ENCODE measurements at regions not wholly inside any gene's neighbourhood (a gene's known extent, or its start where the extent isn't known, plus 50 kb on each side); places are given as distances from the start of the nearest gene placed in this dataset.

- Mint-ChIP-seq H3K4me3 (no peak overlapping the region), H3K4me1 (no peaks in the 10 kb centered on the region), H3K9me3 (peaks cover 0 to 10% of the 10 kb centered on the region in 2 donors), H3K27ac (no peak overlapping the region), H3K27me3 (no peaks in the 10 kb centered on the region)
- no peak for ATAC-seq
- no peak for DNase-seq
These were observed 244.4 kb downstream of the LRRIQ3 start for GRCh38 chr1:73953586-73953985.

DNA sequence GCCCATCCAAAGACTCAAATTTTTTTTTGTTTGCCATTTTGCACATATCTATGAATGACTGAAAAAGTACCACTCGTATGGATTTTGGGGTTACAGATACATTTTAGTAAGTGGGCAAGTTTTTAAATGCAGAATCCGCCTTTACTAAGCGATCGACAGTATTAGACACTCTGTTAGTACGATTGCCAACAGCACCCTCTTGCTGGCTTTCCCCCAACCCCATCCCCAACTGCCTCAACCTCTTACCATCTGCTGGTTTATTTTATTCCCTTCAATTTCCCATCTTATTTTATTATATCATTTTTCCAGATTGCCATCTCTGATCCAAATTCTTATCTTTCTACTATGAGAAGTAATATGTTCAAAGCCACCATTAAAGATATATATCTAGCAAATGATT, 244.8 kb downstream of the LRRIQ3 start:
- Mint-ChIP-seq H3K9me3 (peaks cover 0 to 10% of the 10 kb centered on the region in 2 donors), H3K4me3 (no peak overlapping the region), H3K4me1 (no peaks in the 10 kb centered on the region), H3K27ac (no peak overlapping the region), H3K27me3 (no peaks in the 10 kb centered on the region)
- ATAC-seq: no peak
- DNase-seq: no peak

- Mint-ChIP-seq H3K9me3 (peaks cover 0 to 5% of the 10 kb centered on the region in 2 donors), H3K4me3 (no peak overlapping the region), H3K4me1 (no peaks in the 10 kb centered on the region), H3K27me3 (no peaks in the 10 kb centered on the region), H3K27ac (no peak overlapping the region)
- no peak for DNase-seq
- ATAC-seq: no peak
These were observed 249.9 kb downstream of the LRRIQ3 start for GRCh38 chr1:73948055-73948454.

- H3K27me3 Mint-ChIP-seq: no peaks in the 10 kb centered on the region
- H3K27ac Mint-ChIP-seq: no peak overlapping the region
- DNase-seq (no peak), ATAC-seq (no peak)
- no peak overlapping the region for H3K4me3 Mint-ChIP-seq
- H3K4me1 Mint-ChIP-seq: no peaks in the 10 kb centered on the region
- peaks cover 0 to 5% of the 10 kb centered on the region in 2 donors for H3K9me3 Mint-ChIP-seq
These were observed 251.0 kb downstream of the LRRIQ3 start for GRCh38 chr1:73947009-73947408.

GRCh38 chr1:73943270-73943669, 254.7 kb downstream of the LRRIQ3 start:
- no peaks in the 10 kb centered on the region for H3K27me3 Mint-ChIP-seq
- DNase-seq (no peak), ATAC-seq (no peak)
- no peak overlapping the region for H3K4me3 Mint-ChIP-seq
- H3K27ac Mint-ChIP-seq: no peak overlapping the region
- H3K4me1 Mint-ChIP-seq: no peaks in the 10 kb centered on the region
- no peaks in the 10 kb centered on the region for H3K9me3 Mint-ChIP-seq

GRCh38 chr1:73930293-73930692, 267.7 kb downstream of the LRRIQ3 start:
- Mint-ChIP-seq H3K4me3 (no peak overlapping the region), H3K4me1 (no peaks in the 10 kb centered on the region), H3K9me3 (no peaks in the 10 kb centered on the region), H3K27ac (no peak overlapping the region), H3K27me3 (no peaks in the 10 kb centered on the region)
- no peak for ATAC-seq
- no peak for DNase-seq

DNA sequence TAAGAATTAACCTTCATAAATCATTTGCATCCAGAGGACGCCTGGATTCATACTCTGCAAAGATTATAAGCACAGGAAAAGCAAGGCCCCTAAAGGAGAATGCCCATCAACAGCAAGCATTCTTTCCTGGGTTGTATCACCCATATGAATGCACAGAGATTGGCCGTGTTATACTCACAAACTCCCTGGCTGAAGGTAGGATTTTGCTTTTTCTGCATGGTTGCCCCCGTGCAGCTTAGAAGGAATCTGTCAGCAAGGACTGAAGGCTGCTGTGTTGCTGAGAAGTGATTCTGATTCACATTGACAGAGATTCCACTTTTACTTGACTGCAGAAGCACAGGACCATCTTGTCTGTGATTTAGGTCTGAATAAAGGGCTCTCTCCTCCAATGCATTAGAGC, 283.0 kb downstream of the LRRIQ3 start:
- no peak overlapping the region for H3K4me3 Mint-ChIP-seq
- H3K4me1 Mint-ChIP-seq: no peaks in the 10 kb centered on the region
- no peak for DNase-seq
- H3K9me3 Mint-ChIP-seq: peaks cover 11 to 18% of the 10 kb centered on the region in 2 donors
- no peak overlapping the region for H3K27ac Mint-ChIP-seq
- H3K27me3 Mint-ChIP-seq: no peaks in the 10 kb centered on the region
- no peak for ATAC-seq

DNA sequence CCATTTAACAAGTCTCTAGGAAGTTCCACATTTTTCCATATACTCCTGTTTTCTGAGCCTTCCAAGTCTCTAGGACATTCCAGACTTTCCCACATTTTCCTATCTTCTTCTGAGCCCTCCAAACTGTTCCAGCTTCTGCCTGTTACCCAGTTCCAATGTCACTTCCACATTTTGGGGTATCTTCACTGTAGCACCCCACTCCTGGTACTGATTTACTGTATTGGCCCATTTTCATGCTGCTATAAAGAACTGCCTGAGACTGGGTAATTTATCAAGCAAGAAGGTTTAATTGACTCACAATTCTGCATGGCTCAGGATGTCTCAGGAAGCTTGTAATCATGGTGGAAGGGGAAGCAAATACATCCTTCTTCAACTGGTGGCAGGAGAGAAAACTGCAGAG, 285.0 kb downstream of the LRRIQ3 start:
- Mint-ChIP-seq H3K27me3 (no peaks in the 10 kb centered on the region), H3K4me3 (no peak overlapping the region), H3K9me3 (peaks cover 11 to 18% of the 10 kb centered on the region in 2 donors), H3K4me1 (no peaks in the 10 kb centered on the region), H3K27ac (no peak overlapping the region)
- ATAC-seq (no peak), DNase-seq (no peak)

DNA sequence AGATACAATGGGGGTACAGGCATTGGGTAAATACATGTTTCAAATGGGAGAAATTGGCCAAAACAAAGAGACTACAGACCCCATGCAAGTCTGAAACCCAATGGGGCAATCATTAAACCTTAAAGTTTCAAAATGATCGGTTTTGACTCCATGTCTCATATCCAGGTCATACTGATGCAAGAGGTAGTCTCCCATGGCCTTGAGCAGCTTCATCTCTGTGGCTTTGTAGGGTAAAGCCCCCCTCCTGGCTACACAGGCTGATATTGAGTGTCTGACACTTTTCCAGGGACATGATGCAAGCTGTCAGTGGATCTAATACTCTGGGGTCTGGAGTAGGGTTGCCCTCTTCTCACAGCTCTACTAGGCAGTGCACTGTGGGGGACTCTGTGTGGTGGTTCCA, 286.1 kb downstream of the LRRIQ3 start:
- no peak for DNase-seq
- Mint-ChIP-seq H3K4me1 (no peaks in the 10 kb centered on the region), H3K27me3 (no peaks in the 10 kb centered on the region), H3K9me3 (peaks cover 11 to 18% of the 10 kb centered on the region in 2 donors), H3K4me3 (no peak overlapping the region), H3K27ac (no peak overlapping the region)
- no peak for ATAC-seq

- DNase-seq (no peak), ATAC-seq (no peak)
- Mint-ChIP-seq H3K27me3 (no peaks in the 10 kb centered on the region), H3K27ac (no peak overlapping the region), H3K4me3 (no peak overlapping the region), H3K4me1 (no peaks in the 10 kb centered on the region), H3K9me3 (peaks cover 11 to 18% of the 10 kb centered on the region in 2 donors)
These were observed 287.5 kb downstream of the LRRIQ3 start for GRCh38 chr1:73910466-73910865.

- no peak for DNase-seq
- Mint-ChIP-seq H3K9me3 (peaks cover 11 to 18% of the 10 kb centered on the region in 2 donors), H3K4me3 (no peak overlapping the region), H3K4me1 (no peaks in the 10 kb centered on the region), H3K27me3 (no peaks in the 10 kb centered on the region), H3K27ac (no peak overlapping the region)
- no peak for ATAC-seq
These were observed 287.9 kb downstream of the LRRIQ3 start for GRCh38 chr1:73910062-73910461.

DNA sequence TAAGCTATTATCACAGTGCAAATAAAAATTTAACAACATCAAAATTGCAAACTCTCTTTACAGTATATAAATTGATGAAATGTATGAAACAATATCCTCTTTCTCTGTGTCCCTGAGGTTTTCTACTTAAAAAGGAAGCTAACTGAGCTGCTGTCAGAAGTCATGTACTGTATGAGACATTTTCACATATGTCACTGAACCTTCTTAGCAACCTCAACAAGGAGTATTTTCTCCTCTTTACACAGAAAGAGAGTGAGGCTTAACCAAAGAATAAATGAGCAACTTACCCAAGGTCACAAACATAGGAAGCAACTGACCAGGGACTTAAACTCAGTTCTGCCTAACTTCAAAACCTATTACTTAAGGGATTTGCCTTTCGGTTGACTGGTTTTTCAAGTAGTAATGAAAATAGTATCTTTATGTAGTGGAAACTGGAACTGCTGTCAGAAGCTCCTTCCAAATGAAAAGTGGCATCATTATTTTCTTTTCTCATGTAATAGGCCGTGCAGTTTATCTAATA, 288.9 kb downstream of the LRRIQ3 start:
- H3K27ac Mint-ChIP-seq: no peak overlapping the region

GRCh38 chr1:73907051-73907450, 290.9 kb downstream of the LRRIQ3 start:
- H3K4me1 Mint-ChIP-seq: no peaks in the 10 kb centered on the region
- no peaks in the 10 kb centered on the region for H3K9me3 Mint-ChIP-seq
- ATAC-seq: no peak
- no peaks in the 10 kb centered on the region for H3K27me3 Mint-ChIP-seq
- no peak for DNase-seq
- H3K27ac Mint-ChIP-seq: peak overlapping the region in 1 of 2 donors; percentile 33
- no peak overlapping the region for H3K4me3 Mint-ChIP-seq

More for the DNA sequence above, 288.9 kb downstream of the LRRIQ3 start:
- Mint-ChIP-seq H3K27me3 (no peaks in the 10 kb centered on the region), H3K9me3 (peaks cover 11 to 17% of the 10 kb centered on the region in 2 donors), H3K4me1 (no peaks in the 10 kb centered on the region), H3K4me3 (no peak overlapping the region)
- ATAC-seq: no peak
- DNase-seq: no peak

DNA sequence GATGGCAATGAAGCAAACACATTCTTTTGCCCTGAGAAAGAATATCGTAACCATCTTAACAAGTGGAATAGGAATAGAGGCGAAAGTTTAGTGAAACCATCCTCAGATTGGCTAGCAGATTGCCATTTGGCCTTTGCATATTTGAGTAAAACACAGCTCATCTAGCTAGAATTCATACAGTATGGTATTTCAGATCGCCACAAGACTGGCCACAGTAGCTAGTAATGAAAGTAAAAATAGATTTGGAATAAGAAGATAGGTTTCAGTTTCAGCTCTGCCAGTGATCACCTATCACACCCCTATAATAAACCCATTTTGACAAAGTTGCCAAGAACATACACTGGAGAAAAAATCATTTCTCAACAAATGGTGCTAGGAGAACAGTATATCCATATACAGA, 294.9 kb downstream of the LRRIQ3 start:
- DNase-seq (no peak), ATAC-seq (no peak)
- no peak overlapping the region for H3K4me3 Mint-ChIP-seq
- H3K27ac Mint-ChIP-seq: no peak overlapping the region
- no peaks in the 10 kb centered on the region for H3K27me3 Mint-ChIP-seq
- no peaks in the 10 kb centered on the region for H3K9me3 Mint-ChIP-seq
- no peaks in the 10 kb centered on the region for H3K4me1 Mint-ChIP-seq

GRCh38 chr1:73901738-73902137, 296.2 kb downstream of the LRRIQ3 start:
- ATAC-seq (no peak), DNase-seq (no peak)
- Mint-ChIP-seq H3K9me3 (no peaks in the 10 kb centered on the region), H3K27ac (no peak overlapping the region), H3K27me3 (no peaks in the 10 kb centered on the region), H3K4me3 (no peak overlapping the region), H3K4me1 (no peaks in the 10 kb centered on the region)

- DNase-seq: no peak
- H3K4me3 Mint-ChIP-seq: no peak overlapping the region
- H3K27ac Mint-ChIP-seq: no peak overlapping the region
- no peaks in the 10 kb centered on the region for H3K27me3 Mint-ChIP-seq
- no peaks in the 10 kb centered on the region for H3K9me3 Mint-ChIP-seq
- ATAC-seq: no peak
- no peaks in the 10 kb centered on the region for H3K4me1 Mint-ChIP-seq
These were observed 298.7 kb downstream of the LRRIQ3 start for GRCh38 chr1:73899311-73899710.

DNA sequence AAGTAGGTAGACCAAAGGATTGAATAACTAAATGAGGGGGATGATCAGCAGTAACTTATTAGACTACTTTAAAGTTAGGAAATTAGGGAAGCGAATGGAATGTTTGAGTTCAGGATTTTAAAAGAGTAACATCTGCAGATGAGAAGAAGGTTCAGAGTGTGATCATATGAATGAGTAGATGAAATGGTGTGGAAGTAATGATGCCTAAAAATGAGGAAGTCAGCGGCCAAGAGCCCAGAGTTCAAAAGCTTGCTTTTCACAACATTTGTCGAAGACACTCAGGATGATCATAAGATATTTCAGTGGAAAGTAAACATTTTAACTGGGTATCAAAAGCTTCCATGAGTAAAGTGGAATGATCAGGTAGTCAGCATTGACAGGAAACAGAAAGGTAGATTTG, 299.4 kb downstream of the LRRIQ3 start:
- DNase-seq (no peak), ATAC-seq (no peak)
- Mint-ChIP-seq H3K4me1 (no peaks in the 10 kb centered on the region), H3K27ac (no peak overlapping the region), H3K9me3 (no peaks in the 10 kb centered on the region), H3K27me3 (no peaks in the 10 kb centered on the region), H3K4me3 (no peak overlapping the region)

All from stimulated activated naive CD8-positive, alpha-beta T cell treated with anti-CD3 and anti-CD28 coated beads, Interleukin-15, amount 100 ng/mL, for 72 hours (primary cell).